ENCODE measurements at regions not wholly inside any gene's neighbourhood (a gene's known extent, or its start where the extent isn't known, plus 50 kb on each side); places are given as distances from the start of the nearest gene placed in this dataset.

DNA sequence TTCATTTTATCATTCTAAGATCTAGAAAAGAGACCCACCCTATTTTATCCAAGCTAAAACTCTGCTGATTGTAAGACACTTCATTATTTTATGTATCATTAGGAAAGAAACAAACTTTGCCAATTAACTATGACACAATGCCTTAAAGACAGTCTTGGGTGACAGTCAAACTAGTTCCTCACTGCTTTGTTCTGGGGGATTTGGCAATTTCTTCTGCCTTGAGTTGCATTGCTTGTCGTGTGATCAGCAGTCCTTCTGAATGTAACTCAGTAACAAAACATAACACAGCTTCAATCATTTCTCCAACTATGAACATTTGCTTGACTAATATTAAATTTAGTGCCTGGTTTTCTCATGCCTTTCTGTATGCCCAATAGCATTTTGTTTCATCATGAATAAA lies 577.9 kb upstream of the DIPK2B start:
- no peak for DNase-seq

GRCh38 chrX:45777366-45777765 lies 576.7 kb upstream of the DIPK2B start:
- no peak for DNase-seq

DNA sequence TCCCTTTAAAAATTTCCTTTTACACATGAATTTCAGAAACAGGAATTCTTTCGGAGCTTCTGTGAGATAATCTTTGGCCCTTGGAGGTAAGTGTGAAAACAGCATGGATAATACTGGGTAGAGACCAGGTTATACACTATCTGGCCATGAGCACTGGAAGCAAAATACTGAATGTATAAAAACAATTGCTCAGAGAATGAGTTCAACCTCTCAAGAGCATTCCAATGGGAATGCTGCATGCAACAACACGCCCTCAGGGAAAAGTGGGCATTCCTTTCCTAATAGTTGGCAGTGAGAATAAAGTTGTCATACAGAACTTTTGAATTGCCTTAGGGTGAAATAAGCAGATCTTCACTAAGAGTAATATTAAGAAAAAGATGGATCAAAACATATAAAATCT lies 574.8 kb upstream of the DIPK2B start:
- no peak for DNase-seq

DNA sequence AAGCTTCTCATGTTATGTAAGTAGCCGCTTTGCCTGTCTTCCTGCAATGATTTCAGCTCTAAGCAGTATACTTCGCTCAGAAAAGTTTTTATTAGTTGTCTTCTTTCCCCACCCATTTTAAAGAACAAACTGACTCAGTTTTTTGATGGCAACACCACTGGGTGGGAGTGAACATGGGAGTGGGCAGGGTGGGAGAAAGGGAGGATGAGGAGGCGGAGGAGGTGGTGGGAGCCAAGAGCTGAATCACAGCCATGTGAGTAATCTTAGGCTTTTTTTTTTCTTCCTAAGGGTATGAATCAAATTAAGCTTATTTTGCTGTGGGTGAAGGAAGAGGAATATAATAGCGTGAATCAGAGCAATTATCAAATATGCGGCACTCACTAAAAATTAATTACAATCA lies 574.3 kb upstream of the DIPK2B start:
- DNase-seq: peak in 1 of 58 donors; percentile 7

GRCh38 chrX:45773572-45773971 lies 572.9 kb upstream of the DIPK2B start:
- DNase-seq: no peak

DNA sequence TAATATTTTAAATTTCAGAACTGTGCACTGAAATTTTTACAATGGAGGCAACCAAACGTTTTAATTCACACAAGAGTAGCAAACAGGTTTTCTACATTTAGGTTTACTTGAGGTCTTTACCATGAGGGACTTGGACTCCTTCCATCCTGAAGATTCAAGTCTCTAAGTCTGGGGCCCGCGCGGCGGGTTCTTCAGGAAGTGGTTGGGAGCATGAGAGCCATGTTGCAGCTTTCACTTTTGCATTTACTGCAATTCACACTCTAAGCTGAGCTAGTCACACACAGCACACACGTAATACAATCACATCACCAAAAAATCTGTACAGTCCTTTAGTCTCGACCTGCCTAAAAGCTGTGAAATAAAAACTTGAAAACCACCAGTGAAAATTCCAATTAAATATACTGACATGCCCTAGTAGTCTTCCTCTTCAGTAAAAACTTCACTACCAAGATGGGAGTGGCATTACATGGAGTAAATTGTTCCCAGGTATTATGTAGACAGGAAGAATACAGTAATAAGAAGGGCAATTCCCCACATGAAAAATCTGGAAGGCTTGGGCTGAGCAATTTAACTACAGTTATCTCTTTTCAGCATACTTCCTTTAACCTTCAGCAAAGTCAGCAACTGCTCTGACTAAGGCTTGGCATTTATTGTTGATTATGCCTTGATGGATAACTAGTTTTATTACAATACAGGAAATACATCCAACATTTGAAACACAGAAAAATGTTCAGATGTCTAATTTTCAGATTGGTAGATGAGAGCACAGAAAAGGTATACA lies 571.1 kb upstream of the DIPK2B start:
- DNase-seq: no peak

DNA sequence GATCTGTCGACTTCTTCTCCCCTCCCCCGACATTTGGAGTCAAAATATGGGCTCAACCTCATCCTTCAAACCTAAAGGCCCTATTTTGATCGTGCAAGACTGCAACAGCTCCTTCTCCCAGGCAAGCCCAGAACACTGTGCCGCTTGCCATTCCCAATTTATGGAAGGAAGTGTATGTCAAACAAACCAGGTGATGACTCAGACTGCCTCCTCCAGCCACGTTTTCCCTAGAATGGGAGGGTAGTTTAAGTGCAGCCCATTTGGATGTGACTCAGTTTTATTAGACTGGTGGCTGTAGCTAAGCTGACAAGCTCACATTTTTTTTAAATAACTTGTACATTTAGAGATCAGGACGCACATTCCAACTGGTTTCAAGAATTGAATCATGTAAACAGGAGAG lies 570.4 kb upstream of the DIPK2B start:
- DNase-seq: peak in 2 of 58 donors; percentile 10 to 22

- DNase-seq: peak in 20 of 58 donors; percentile 0 to 29 (median 5)
Observed at GRCh38 chrX:45769761-45770582, 569.3 kb upstream of the DIPK2B start.

- DNase-seq: no peak
Observed at GRCh38 chrX:45768666-45769236, 568.1 kb upstream of the DIPK2B start.

DNA sequence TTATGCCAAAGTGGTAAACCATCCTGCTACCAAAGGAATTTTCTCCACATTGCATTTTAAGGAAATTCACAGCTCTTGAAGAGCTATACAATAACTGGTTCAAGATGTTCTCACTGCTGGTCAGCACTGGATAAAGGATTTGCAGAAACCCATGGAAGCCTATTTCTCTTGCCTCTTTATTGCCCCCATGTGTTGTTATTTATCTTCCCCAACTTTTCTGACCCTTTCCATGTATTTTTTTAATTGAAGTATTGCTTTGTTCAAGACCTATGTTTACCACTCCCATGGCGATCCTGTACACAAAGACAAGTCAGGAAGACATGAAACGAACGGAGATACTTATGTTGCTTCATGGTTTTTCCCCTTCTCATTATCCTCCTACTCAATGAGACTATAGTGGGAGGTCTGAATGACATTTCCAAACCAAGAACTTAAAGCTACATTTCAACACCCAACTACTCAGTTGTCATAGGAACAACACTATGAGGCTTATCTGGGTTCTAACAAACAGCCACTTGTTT lies 566.4 kb upstream of the DIPK2B start:
- DNase-seq: no peak

DNA sequence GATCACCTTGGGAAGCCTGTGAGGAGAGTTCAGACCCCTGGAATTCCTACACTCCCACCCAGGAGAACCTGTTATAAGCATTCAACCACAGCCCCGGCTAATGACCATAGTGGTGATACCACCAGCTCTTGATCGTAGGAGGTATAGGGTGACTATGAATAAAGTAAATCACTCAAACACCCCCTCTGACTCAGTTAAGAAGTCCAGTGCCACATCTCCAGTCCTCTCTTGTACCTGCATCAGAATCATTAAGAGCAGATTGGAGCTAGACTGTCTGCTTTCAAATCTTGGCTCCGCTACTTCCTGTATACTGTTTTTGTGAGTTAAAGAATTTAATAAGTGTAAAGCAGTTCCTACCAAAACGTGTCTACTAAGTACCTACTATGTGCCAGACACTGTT lies 565.1 kb upstream of the DIPK2B start:
- DNase-seq: no peak

GRCh38 chrX:45765281-45765680 lies 564.6 kb upstream of the DIPK2B start:
- no peak for DNase-seq

DNA sequence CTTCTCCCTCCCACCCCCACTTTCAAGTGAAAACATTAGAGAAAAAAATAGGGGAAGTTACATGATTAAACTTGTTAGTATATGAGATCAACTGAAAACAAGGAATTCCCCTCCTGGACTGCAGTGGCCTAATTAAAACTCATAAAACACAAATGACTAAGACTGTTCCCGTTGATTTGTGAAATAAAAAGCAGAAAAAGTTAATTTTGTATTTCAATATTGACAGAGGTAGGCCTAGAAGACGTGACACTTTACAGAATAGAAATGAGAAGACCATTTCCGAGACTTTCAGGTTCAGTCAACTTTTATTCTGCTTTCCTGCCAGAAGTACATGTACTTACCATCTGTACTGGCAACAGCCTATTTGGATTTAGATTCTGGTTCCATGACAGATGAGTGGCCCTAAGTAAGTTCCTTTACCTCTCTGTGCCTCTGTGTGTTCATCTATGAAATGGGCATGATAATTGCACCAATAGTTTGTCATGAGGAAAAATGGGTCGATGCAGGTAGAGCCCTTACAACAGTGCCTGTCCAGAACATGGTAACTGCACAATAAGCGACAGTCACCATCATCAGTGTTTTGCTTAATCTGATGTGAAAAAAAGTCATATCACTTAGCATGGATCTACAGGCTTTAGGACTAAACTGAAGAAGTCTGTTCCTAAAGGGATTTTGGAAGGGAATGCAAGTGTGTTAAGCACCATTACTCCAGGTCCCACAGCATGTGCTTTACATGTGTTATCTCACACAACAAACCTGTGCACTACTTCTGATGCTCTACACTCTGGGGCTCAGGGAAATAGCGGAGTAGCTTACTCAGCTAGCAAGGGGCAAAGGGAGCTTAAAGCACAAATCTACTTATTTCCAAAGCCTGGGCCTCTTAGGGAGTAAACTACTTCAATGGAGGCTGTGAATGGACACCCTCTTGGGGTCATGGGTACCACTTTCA lies 562.3 kb upstream of the DIPK2B start:
- DNase-seq: no peak

- DNase-seq: no peak
Observed at GRCh38 chrX:45761920-45762319, 561.2 kb upstream of the DIPK2B start.

- DNase-seq: no peak
Observed at GRCh38 chrX:45760187-45760742, 559.6 kb upstream of the DIPK2B start.

- no peak for DNase-seq
Observed at GRCh38 chrX:45758738-45759397, 558.2 kb upstream of the DIPK2B start.

- DNase-seq: peak in 1 of 58 donors; percentile 8
Observed at GRCh38 chrX:45758319-45758718, 557.6 kb upstream of the DIPK2B start.

GRCh38 chrX:45757272-45757671 lies 556.6 kb upstream of the DIPK2B start:
- DNase-seq: no peak

DNA sequence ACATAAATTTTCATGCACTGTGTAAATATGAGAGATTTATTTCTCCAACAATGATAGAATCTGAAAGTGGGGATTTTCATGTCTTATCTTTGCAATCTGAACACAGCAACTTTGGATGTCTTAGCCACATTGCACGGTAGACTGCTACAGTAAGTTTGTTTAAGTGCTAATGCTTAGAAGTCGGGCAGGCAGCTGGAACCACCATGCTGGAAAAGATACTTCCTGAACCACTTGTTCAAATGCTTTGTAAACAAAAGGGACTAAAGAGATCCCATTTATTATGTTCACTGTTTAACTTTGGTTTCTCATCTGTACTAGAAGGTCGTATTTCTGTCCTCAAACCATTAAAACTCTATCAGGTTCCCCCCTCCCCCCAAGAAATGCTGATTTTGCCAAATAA lies 555.9 kb upstream of the DIPK2B start:
- no peak for DNase-seq

- no peak for DNase-seq
Observed at GRCh38 chrX:45755703-45756102, 555.0 kb upstream of the DIPK2B start.

Data from anterior cingulate cortex (tissue), 58 donors.